Colonic mucosa (tissue), 4 donors: ENCODE measurements at regions not wholly inside any gene's neighbourhood (a gene's known extent, or its start where the extent isn't known, plus 50 kb on each side); places are given as distances from the start of the nearest gene placed in this dataset.

Source experiments
- DNase-seq: peaks from one replicate; pipeline ENCODE4 v3.0.0-alpha.2; 2020
- H3K27ac ChIP-seq: fragments of 200-600 bp; one replicate; pipeline ENCODE4 v1.8.0; 2021
- H3K27me3 ChIP-seq: fragments of 200-600 bp; one replicate; pipeline ENCODE4 v1.8.0; 2021
- H3K36me3 ChIP-seq: fragments of 200-600 bp; one replicate; pipeline ENCODE4 v1.8.0; 2021
- H3K4me1 ChIP-seq: fragments of 200-600 bp; one replicate; pipeline ENCODE4 v1.8.0; 2021; ENCODE audit warnings: mild to moderate bottlenecking
- H3K4me3 ChIP-seq: fragments of 200-600 bp; one replicate; pipeline ENCODE4 v1.8.0; 2021
- H3K9ac ChIP-seq, 2 donors: one replicate each; pipeline ENCODE4 v1.7.0; 2013; ENCODE audit warnings: control low read depth in 2 of 2, low read depth in 2 of 2, low read length in 2 of 2
- H3K9me3 ChIP-seq: fragments of 200-600 bp; one replicate; pipeline ENCODE4 v1.8.0; 2021
- CTCF ChIP-seq: fragments of 200-600 bp; IDR thresholded peaks from one replicate; pipeline ENCODE4 v1.8.0; 2022; ENCODE audit warnings: antibody characterized with exemption, mild to moderate bottlenecking
- intact Hi-C: fragments of 100-400 bp; cut with DNase I; formaldehyde crosslinking; loops from one replicate; pipeline ENCODE4 v1.14.1; 2022
- donor health status: healthy.
- donor health status: DM: no; HTN: no; CAD: no.
- donor health status: DM: no; HTN: no; CAD: no.

- no peaks in the 10 kb centered on the region for H3K9me3 ChIP-seq
- H3K4me1 ChIP-seq = no peaks in the 10 kb centered on the region
- intact Hi-C loops = no loop called here
- H3K27ac ChIP-seq = no peak overlapping the region
- H3K36me3 ChIP-seq = no peaks in the 10 kb centered on the region
- DNase-seq = no peak
- H3K9ac ChIP-seq = no peak overlapping the region
- H3K4me3 ChIP-seq = no peak overlapping the region
- H3K27me3 ChIP-seq = no peaks in the 10 kb centered on the region
- TF ChIP-seq CTCF = no peak
Observed at GRCh38 chr13:88685459-88685858, 1014.3 kb downstream of the SLITRK5 start.

GRCh38 chr13:88701551-88701950, 1030.4 kb downstream of the SLITRK5 start:
- Histone ChIP-seq H3K36me3 (no peaks in the 10 kb centered on the region), H3K27me3 (no peaks in the 10 kb centered on the region), H3K27ac (no peak overlapping the region), H3K9me3 (no peaks in the 10 kb centered on the region), H3K9ac (no peak overlapping the region), H3K4me1 (no peaks in the 10 kb centered on the region), H3K4me3 (no peak overlapping the region)
- DNase-seq = no peak
- TF ChIP-seq CTCF = no peak
- intact Hi-C loops = no loop called here

GRCh38 chr13:88704600-88705275, 1033.6 kb downstream of the SLITRK5 start:
- H3K4me3 ChIP-seq = no peak overlapping the region
- H3K9me3 ChIP-seq = no peaks in the 10 kb centered on the region
- no peak for TF ChIP-seq CTCF
- no peak for DNase-seq
- no peaks in the 10 kb centered on the region for H3K36me3 ChIP-seq
- intact Hi-C loops = no loop called here
- H3K27ac ChIP-seq = no peak overlapping the region
- no peaks in the 10 kb centered on the region for H3K4me1 ChIP-seq
- no peaks in the 10 kb centered on the region for H3K27me3 ChIP-seq
- no peak overlapping the region for H3K9ac ChIP-seq

GRCh38 chr13:88707646-88708045, 1036.5 kb downstream of the SLITRK5 start:
- intact Hi-C loops = no loop called here
- Histone ChIP-seq H3K4me1 (no peaks in the 10 kb centered on the region), H3K27ac (no peak overlapping the region), H3K9ac (no peak overlapping the region), H3K36me3 (no peaks in the 10 kb centered on the region), H3K9me3 (no peaks in the 10 kb centered on the region), H3K27me3 (no peaks in the 10 kb centered on the region), H3K4me3 (no peak overlapping the region)
- DNase-seq = no peak
- no peak for TF ChIP-seq CTCF

GRCh38 chr13:88717946-88718345, 1046.8 kb downstream of the SLITRK5 start:
- no peak overlapping the region for H3K4me3 ChIP-seq
- no peak overlapping the region for H3K9ac ChIP-seq
- H3K27me3 ChIP-seq = no peaks in the 10 kb centered on the region
- no peak for DNase-seq
- intact Hi-C loops = no loop called here
- TF ChIP-seq CTCF = no peak
- no peaks in the 10 kb centered on the region for H3K36me3 ChIP-seq
- H3K4me1 ChIP-seq = no peaks in the 10 kb centered on the region
- H3K27ac ChIP-seq = no peak overlapping the region
- H3K9me3 ChIP-seq = no peaks in the 10 kb centered on the region
